ENCODE measurements at regions not wholly inside any gene's neighbourhood (a gene's known extent, or its start where the extent isn't known, plus 50 kb on each side); places are given as distances from the start of the nearest gene placed in this dataset.

DNA sequence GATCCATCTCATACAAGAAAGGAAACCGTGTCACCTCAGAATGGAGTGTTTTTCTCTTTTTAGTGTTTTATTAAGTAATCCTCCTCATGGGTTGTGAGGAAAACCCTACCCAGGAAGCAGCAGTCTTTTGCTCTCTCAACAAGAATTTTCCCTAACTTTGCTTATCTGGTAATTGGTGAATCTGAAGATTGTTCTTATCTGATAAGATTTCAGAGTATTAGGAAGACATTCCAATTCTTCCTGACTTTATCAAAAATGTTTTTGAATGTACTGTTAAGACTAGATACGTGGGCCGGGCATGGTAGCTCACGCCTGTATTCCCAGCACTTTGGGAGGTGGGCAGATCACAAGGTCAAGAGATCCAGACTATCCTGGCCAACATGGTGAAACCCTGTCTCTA is 86.0 kb downstream of the PHLDA1 start (continued):
- no peak for TF ChIP-seq ZNF311 (tag by site-specific recombination; IDR thresholded peaks at IDR 0.05; ENCODE audit: borderline replicate concordance)
- no peak for TF ChIP-seq ZNF560 (tag by site-specific recombination; IDR thresholded peaks at IDR 0.05; ENCODE audit: borderline replicate concordance)
- no peak for TF ChIP-seq ZNF10 (tag by site-specific recombination; IDR thresholded peaks at IDR 0.05)
- TF ChIP-seq ZNF202 (tag by site-specific recombination; IDR thresholded peaks at IDR 0.05; ENCODE audit: borderline replicate concordance): no peak
- TF ChIP-seq ZNF514 (tag by site-specific recombination; IDR thresholded peaks at IDR 0.05): no peak
- no peak for TF ChIP-seq ZNF350 (tag by site-specific recombination; IDR thresholded peaks at IDR 0.05)
- TF ChIP-seq ZBTB7A (tag by site-specific recombination; IDR thresholded peaks at IDR 0.05; ENCODE audit: low read depth): no peak
- TF ChIP-seq ZFP41 (tag by site-specific recombination; IDR thresholded peaks at IDR 0.05; ENCODE audit: borderline replicate concordance): no peak

DNA sequence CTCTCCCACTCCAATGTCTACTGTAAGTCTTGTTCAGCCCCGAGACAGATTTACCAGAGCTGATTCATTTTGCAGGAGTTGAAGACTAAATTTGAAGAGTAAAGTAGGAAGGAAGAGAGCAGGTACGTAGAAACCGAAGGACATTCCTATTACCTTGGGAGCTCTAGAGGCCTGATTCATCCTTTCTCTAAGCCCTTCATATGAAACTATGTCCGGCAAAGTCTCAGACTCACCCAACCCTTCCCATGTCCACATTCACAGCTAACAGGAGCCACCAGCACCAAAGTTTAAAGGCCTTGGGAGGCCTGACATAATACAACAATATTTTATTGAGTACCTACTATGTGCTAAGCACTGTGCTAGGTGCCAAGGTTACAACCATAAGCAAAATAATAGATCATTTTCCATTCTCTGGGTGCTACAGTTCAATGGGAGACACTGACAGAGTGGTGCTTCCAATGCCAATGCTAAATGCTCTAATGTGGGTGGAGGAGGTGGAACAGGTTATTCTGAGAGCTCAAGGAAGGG is 86.6 kb downstream of the PHLDA1 start:
- H3K4me3 ChIP-seq (ENCODE audit: low read depth, low read length): no peak overlapping the region
- TF ChIP-seq ZNF324 (tag by site-specific recombination; IDR thresholded peaks at IDR 0.05): no peak
- TF ChIP-seq ZNF843 (tag by site-specific recombination; IDR thresholded peaks at IDR 0.05): no peak
- TF ChIP-seq, protein P1, sequence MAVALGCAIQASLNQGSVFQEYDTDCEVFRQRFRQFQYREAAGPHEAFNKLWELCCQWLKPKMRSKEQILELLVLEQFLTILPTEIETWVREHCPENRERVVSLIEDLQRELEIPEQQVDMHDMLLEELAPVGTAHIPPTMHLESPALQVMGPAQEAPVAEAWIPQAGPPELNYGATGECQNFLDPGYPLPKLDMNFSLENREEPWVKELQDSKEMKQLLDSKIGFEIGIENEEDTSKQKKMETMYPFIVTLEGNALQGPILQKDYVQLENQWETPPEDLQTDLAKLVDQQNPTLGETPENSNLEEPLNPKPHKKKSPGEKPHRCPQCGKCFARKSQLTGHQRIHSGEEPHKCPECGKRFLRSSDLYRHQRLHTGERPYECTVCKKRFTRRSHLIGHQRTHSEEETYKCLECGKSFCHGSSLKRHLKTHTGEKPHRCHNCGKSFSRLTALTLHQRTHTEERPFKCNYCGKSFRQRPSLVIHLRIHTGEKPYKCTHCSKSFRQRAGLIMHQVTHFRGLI (tag by site-specific recombination; IDR thresholded peaks at IDR 0.05): no peak
- TF ChIP-seq REPIN1 (tag by site-specific recombination; IDR thresholded peaks at IDR 0.05; ENCODE audit: low read depth): no peak
- no peak for TF ChIP-seq BCL11B (tag by site-specific recombination; IDR thresholded peaks at IDR 0.05; ENCODE audit: low read depth)
- no peak for TF ChIP-seq ZBTB21 (tag by site-specific recombination; IDR thresholded peaks at IDR 0.05)
- TF ChIP-seq, protein P2, sequence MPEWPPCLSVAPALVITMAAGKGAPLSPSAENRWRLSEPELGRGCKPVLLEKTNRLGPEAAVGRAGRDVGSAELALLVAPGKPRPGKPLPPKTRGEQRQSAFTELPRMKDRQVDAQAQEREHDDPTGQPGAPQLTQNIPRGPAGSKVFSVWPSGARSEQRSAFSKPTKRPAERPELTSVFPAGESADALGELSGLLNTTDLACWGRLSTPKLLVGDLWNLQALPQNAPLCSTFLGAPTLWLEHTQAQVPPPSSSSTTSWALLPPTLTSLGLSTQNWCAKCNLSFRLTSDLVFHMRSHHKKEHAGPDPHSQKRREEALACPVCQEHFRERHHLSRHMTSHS (tag by site-specific recombination; IDR thresholded peaks at IDR 0.05): no peak
- no peak overlapping the region for H3K27ac ChIP-seq (ENCODE audit: extremely low read depth, low read depth, low read length)
- ChIA-PET CTCF (interaction anchor here (1.0 kb wide), 1 partner anchor 10 kb away, joined by 3 read pairs; no protein-coding TSS in a partner anchor), POLR2A (interaction anchor here (1.8 kb wide), 1 partner anchor 86 kb away, joined by 6 read pairs; the partner anchor contains the start of gene PHLDA1)
- peaks cover 3% of the 10 kb centered on the region for H3K4me1 ChIP-seq (ENCODE audit: control insufficient read depth, insufficient read depth, low read length)
- no peaks in the 10 kb centered on the region for H3K36me3 ChIP-seq (ENCODE audit: control insufficient read depth in 2 of 2, insufficient read depth in 1 of 2, low read length in 2 of 2)
- H3K9me3 ChIP-seq (ENCODE audit: control insufficient read depth, insufficient read depth, low read depth, low read length): no peaks in the 10 kb centered on the region

DNA sequence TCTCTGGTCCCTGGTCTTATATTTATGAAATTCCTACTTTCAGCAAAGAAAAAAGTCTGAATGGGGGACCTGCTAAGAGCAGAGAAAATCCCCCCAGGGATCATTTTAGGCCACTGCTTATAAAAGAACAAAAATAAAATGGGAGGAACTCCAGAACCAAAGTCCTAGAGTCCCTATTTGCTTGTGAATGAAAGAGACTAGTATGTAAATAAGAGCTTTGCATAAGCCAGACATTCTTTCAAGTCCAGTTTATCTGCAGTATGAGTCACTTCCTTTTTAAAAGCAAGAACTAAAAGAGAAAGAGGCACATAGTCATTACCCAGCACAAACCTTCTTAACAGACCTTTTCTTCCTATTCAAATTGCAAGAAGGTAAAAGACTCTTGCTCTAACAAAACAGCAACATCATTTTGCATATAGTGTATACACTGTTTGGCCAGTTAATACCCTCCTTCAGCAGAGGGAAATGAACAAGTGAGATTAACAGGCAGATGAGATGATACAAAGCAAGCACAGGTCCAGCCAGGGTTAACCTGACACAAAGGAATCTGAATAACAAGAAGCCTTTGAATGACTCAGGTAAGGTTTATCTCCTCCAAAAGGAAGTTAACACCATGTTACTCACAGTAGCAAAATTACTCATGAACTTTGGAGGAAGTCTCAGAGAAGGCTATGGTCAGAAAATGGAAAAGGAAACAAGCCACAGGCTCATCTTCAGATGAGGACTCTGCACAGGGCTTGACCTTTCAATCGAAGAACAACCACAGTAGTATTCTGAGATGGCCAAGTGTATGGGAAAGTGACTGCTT is 87.3 kb downstream of the PHLDA1 start:
- Histone ChIP-seq H3K4me1 (ENCODE audit: control insufficient read depth, insufficient read depth, low read length) (peaks cover 3% of the 10 kb centered on the region), H3K9me3 (ENCODE audit: control insufficient read depth, insufficient read depth, low read depth, low read length) (no peaks in the 10 kb centered on the region), H3K36me3 (ENCODE audit: control insufficient read depth in 2 of 2, insufficient read depth in 1 of 2, low read length in 2 of 2) (no peaks in the 10 kb centered on the region), H3K4me3 (ENCODE audit: low read depth, low read length) (no peak overlapping the region), H3K27ac (ENCODE audit: extremely low read depth, low read depth, low read length) (no peak overlapping the region)
- no peak for TF ChIP-seq ZNF146 (tag by site-specific recombination; IDR thresholded peaks at IDR 0.05)
- TF ChIP-seq ZNF311 (tag by site-specific recombination; IDR thresholded peaks at IDR 0.05; ENCODE audit: borderline replicate concordance): no peak
- TF ChIP-seq ZBTB20 (tag by site-specific recombination; IDR thresholded peaks at IDR 0.05): peak; percentile 37; the same call in 1 of the 2 replicates
- TF ChIP-seq SETDB1 (IDR thresholded peaks at IDR 0.05; ENCODE audit: insufficient read length, low read length): peak; percentile 26
- no peak for TF ChIP-seq ZNF19 (tag by site-specific recombination; IDR thresholded peaks at IDR 0.05; ENCODE audit: low read depth)
- CTCF ChIA-PET: interaction anchor here (1.0 kb wide), 1 partner anchor 10 kb away, joined by 3 read pairs; no protein-coding TSS in a partner anchor
- POLR2A ChIA-PET: interaction anchor here (1.8 kb wide), 1 partner anchor 87 kb away, joined by 6 read pairs; the partner anchor contains the start of gene PHLDA1
